Activated naive CD4-positive, alpha-beta T cell treated with anti-CD3 and anti-CD28 coated beads, Interleukin-2, amount 10 ng/mL, durations not matched to agents 7 days and 5 days (primary cell): ENCODE measurements at regions not wholly inside any gene's neighbourhood (a gene's known extent, or its start where the extent isn't known, plus 50 kb on each side); places are given as distances from the start of the nearest gene placed in this dataset.

ENCODE experiments used
- CTCF ChIA-PET: fragments of 350-600 bp; sonication (Branson Sonifier 250); formaldehyde crosslinking; loops from one replicate; lab custom pipeline; 2021; ENCODE audit warnings: antibody characterized with exemption; lab: Charles Lee
- DNase-seq: peaks from one replicate; pipeline ENCODE4 v3.0.0-alpha.2; 2020
- H3K27ac Mint-ChIP-seq: one replicate; pipeline ENCODE4 v1.8.0; 2021; ENCODE audit warnings: mild to moderate bottlenecking, moderate library complexity, mixed read lengths
- H3K27me3 Mint-ChIP-seq: one replicate; pipeline ENCODE4 v1.8.0; 2021; ENCODE audit warnings: mild to moderate bottlenecking, mixed read lengths
- H3K36me3 Mint-ChIP-seq: one replicate; pipeline ENCODE4 v1.8.0; 2021; ENCODE audit warnings: mixed read lengths
- H3K4me1 Mint-ChIP-seq: one replicate; pipeline ENCODE4 v1.8.0; 2021; ENCODE audit warnings: mixed read lengths
- H3K4me3 Mint-ChIP-seq: one replicate; pipeline ENCODE4 v1.8.0; 2021; ENCODE audit warnings: mild to moderate bottlenecking, moderate library complexity, mixed read lengths
- H3K9me3 Mint-ChIP-seq: one replicate; pipeline ENCODE4 v1.8.0; 2021; ENCODE audit warnings: mixed read lengths

DNA sequence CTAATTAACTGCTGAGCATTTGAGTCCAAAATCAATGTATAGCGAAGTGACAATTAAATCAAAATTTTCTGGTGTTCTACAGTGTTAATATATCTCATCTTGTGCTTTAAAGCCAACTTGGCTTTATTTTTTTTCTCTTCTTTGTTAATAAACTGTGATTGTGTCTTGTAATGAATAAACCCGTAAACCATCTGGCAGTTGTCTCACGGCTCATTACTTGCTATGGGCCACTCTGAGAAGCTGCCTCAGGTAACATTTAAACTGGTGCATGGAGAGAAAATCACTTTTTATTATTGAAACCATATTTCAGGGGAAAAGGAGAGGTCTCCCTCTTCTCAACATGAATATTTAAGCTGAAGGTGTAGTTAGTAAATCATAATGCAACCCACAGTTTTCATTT is 694.0 kb downstream of the KCTD8 start:
- CTCF ChIA-PET = no interaction called here
- H3K36me3 Mint-ChIP-seq = no peaks in the 10 kb centered on the region
- no peaks in the 10 kb centered on the region for H3K27me3 Mint-ChIP-seq
- no peak overlapping the region for H3K4me3 Mint-ChIP-seq
- no peak for DNase-seq
- no peaks in the 10 kb centered on the region for H3K4me1 Mint-ChIP-seq
- peaks cover 3% of the 10 kb centered on the region for H3K9me3 Mint-ChIP-seq
- no peak overlapping the region for H3K27ac Mint-ChIP-seq

DNA sequence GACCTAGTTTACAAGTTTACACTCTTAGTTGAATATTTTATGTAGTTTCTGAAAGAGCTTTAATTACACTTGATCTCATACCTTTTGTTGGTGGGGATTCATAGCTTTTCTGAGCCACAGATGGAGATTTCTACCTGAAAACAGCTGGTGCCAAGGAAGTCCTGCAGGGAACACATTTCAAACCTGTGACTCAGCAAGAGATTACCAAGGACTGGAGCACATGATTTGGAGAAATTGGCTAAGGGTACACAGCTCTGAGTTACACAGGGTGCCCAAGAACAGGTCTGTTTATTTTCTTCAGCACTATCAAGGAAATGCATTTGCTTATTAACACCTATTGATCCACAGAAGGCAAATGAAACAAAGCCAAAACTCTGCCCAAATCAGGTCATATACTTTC is 691.5 kb downstream of the KCTD8 start:
- H3K27ac Mint-ChIP-seq = no peak overlapping the region
- H3K4me3 Mint-ChIP-seq = no peak overlapping the region
- no peaks in the 10 kb centered on the region for H3K36me3 Mint-ChIP-seq
- CTCF ChIA-PET = no interaction called here
- no peaks in the 10 kb centered on the region for H3K4me1 Mint-ChIP-seq
- peaks cover 5% of the 10 kb centered on the region for H3K9me3 Mint-ChIP-seq
- H3K27me3 Mint-ChIP-seq = no peaks in the 10 kb centered on the region
- DNase-seq = no peak

DNA sequence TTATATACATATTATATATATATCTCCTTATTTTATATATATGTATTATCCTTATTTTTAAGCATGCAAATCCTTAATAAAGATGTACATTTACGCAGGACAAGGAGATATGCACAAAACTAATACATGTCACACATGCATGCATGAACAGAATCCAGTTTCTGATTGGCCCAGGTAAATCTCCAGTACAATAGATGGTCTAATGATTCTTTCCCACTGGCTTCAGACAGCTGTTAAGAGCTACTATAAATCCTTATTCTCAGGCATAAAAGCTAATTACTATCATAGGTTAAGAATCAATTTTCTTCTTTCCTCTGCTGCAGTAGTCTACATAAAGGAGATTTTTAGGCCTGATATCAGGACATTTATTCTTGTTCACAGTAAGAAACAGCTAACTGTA is 689.8 kb downstream of the KCTD8 start:
- no peak overlapping the region for H3K4me3 Mint-ChIP-seq
- no peaks in the 10 kb centered on the region for H3K36me3 Mint-ChIP-seq
- no peak overlapping the region for H3K27ac Mint-ChIP-seq
- CTCF ChIA-PET = no interaction called here
- DNase-seq = no peak
- H3K27me3 Mint-ChIP-seq = no peaks in the 10 kb centered on the region
- H3K9me3 Mint-ChIP-seq = peaks cover 5% of the 10 kb centered on the region
- no peaks in the 10 kb centered on the region for H3K4me1 Mint-ChIP-seq

DNA sequence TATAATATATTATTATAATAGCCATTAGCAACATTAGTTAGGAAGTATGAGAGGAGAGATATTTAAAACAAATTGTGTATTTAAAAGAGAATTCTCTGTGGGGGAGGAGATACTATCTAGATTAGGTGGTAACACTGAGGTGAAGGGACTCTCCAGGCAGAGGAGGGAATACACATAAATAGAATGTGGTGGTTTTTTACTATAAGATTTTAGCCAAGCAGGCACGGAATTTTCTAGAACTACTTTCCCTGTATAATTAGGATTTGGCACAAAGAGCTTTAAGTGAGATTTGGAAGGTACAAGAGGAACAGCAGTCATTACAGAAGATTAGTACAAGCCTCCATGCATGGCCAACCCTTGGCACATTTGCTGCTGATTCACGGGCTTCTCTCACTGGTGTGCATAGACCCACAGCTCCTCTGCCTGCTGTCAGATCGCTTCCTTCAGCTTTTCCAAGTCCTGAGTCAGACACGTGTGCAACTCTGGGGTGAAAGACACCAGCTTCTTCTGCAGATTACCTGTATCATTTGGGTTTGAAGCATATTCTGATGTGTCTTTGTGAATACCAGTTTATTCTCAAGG is 685.5 kb downstream of the KCTD8 start:
- CTCF ChIA-PET = no interaction called here
- Mint-ChIP-seq H3K4me3 (no peak overlapping the region), H3K27ac (no peak overlapping the region), H3K4me1 (no peaks in the 10 kb centered on the region), H3K27me3 (no peaks in the 10 kb centered on the region), H3K36me3 (no peaks in the 10 kb centered on the region), H3K9me3 (peaks cover 5% of the 10 kb centered on the region)
- no peak for DNase-seq

DNA sequence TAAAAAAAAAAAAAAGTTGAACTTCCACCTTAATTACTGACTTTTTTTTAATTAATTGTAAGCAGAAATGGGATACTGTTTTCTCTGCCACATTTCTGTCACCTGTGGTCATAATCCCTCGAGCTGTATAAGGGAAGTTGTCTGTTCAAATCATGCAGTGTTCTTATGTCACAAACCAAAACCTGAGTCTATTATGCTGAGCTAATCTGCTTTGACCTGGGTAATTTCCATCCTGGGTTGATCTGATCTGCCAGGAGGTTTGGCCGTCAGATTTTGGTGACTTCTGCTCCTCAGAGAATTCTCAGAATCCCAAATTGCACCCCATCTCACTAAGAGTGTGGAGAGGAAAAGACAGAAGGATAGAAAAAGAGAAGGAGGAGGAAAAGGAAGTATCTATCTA is 683.1 kb downstream of the KCTD8 start:
- CTCF ChIA-PET = no interaction called here
- DNase-seq = no peak
- no peaks in the 10 kb centered on the region for H3K36me3 Mint-ChIP-seq

DNA sequence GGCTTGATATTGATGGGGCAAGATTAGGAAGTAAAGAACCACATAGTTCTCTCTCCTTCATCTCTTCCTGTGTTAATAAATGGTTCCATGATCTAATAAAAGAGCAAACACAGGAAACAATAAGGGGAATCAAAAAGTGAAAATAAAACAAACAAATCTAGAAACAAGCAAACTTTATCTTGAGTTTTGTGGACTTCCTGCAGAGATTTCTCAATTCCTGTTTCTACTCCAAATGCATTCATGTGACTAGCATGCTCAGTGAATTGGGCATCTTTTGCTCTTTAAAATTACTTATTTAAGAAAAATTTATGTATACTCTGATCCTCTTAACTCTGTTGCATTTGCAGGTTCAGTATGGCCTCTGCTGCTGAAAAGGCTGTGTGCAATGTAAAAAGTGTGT is 682.0 kb downstream of the KCTD8 start:
- H3K9me3 Mint-ChIP-seq = peaks cover 5% of the 10 kb centered on the region
- CTCF ChIA-PET = no interaction called here
- H3K36me3 Mint-ChIP-seq = no peaks in the 10 kb centered on the region
- no peaks in the 10 kb centered on the region for H3K4me1 Mint-ChIP-seq
- no peaks in the 10 kb centered on the region for H3K27me3 Mint-ChIP-seq
- no peak overlapping the region for H3K4me3 Mint-ChIP-seq
- no peak overlapping the region for H3K27ac Mint-ChIP-seq
- DNase-seq = no peak

More for the DNA sequence above, 683.1 kb downstream of the KCTD8 start:
- no peak overlapping the region for H3K27ac Mint-ChIP-seq
- no peak overlapping the region for H3K4me3 Mint-ChIP-seq
- no peaks in the 10 kb centered on the region for H3K27me3 Mint-ChIP-seq
- peaks cover 5% of the 10 kb centered on the region for H3K9me3 Mint-ChIP-seq
- no peaks in the 10 kb centered on the region for H3K4me1 Mint-ChIP-seq

DNA sequence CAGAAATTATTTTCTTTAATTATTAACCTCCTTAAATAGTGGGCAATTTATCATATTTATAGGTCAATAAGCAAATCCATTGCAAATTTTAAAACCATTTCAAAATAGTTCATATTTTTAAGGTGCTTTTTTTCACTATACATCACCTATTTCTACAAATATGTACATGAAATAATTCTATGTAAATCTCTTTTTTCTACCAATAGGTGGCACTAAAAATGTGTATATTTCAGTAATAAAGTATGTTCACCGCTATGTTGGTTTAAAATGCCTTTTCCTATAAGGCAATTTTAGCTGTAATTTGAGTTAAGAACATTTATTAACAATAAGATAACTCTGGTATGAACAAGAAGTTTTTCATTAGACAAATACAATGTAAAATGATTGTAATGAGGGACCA is 672.2 kb downstream of the KCTD8 start:
- Mint-ChIP-seq H3K9me3 (no peaks in the 10 kb centered on the region), H3K36me3 (no peaks in the 10 kb centered on the region), H3K4me1 (no peaks in the 10 kb centered on the region), H3K4me3 (no peak overlapping the region), H3K27ac (no peak overlapping the region), H3K27me3 (no peaks in the 10 kb centered on the region)
- no peak for DNase-seq
- CTCF ChIA-PET = no interaction called here

DNA sequence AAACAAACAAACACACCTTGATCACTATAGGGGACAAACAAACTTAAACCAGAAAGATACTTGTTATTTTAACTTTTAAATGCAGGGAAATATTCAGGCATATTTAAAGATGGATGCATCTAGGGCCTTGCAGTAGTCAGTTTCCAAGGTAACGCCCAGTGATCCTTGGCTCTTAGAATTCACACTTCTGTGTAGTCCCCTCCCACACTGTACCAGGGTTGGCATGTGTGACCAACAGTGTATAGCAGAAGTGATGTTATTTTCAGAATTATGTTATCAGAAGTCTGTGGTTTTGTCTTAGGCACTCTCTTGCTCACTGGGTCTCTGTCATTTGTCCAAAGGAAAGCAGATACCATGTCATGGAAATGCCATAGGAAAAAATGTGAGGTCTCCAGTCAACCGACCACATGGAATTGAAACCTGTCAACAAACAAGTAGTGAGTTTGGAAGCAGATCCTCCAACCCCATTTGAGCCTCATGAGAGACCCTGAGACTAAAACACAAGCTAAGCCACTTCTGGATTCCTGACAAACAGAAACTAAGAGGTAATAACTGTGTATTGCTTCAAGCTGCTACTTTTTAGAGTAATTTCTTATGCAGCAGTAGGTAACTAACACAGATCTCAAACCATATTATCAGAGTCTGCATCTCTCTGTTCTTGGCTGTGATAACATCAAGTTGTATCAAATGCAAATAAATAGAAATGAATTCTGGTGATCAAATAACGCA is 670.3 kb downstream of the KCTD8 start:
- no peaks in the 10 kb centered on the region for H3K27me3 Mint-ChIP-seq
- H3K36me3 Mint-ChIP-seq = no peaks in the 10 kb centered on the region
- CTCF ChIA-PET = no interaction called here
- no peak overlapping the region for H3K27ac Mint-ChIP-seq
- DNase-seq = no peak
- H3K9me3 Mint-ChIP-seq = no peaks in the 10 kb centered on the region
- H3K4me1 Mint-ChIP-seq = no peaks in the 10 kb centered on the region
- no peak overlapping the region for H3K4me3 Mint-ChIP-seq

DNA sequence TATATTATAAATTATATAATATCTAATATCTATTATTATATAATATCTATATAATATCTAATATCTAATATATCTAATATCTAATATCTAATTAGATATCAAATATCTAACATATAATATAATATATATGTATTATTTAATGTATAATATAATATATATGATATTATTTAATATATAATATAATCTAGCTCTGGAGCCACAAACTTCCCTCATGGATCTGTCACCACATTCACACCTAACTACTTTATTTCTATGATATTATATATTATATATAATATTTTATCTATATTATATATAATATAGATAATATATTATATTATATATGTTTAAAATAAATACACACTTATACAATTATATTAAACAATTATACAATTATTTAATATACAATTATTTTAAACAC is 667.5 kb downstream of the KCTD8 start:
- CTCF ChIA-PET = no interaction called here
- Mint-ChIP-seq H3K27me3 (no peaks in the 10 kb centered on the region), H3K9me3 (peaks cover 3% of the 10 kb centered on the region), H3K36me3 (no peaks in the 10 kb centered on the region), H3K27ac (no peak overlapping the region), H3K4me1 (no peaks in the 10 kb centered on the region), H3K4me3 (no peak overlapping the region)
- DNase-seq = no peak

DNA sequence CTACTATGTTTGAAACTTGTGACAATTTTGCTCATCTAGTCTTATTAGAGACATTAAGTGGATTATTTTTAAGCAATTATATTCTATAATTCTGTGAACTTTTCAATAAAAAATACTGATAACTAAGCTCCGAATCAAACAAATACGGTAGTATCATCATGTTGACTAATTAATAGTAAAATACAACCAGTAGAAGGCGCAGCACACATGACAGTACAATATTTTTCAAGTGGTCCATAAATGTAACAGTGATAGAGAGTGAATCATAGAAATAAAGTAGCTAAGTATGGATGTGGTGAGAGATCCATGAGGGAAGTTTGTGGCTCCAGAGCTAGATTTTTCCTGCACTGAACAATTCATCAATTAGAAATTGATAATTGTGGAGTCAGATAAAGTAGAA is 666.2 kb downstream of the KCTD8 start:
- CTCF ChIA-PET = no interaction called here
- Mint-ChIP-seq H3K4me1 (no peaks in the 10 kb centered on the region), H3K36me3 (no peaks in the 10 kb centered on the region), H3K4me3 (no peak overlapping the region), H3K9me3 (peaks cover 3% of the 10 kb centered on the region), H3K27me3 (no peaks in the 10 kb centered on the region), H3K27ac (no peak overlapping the region)
- no peak for DNase-seq

DNA sequence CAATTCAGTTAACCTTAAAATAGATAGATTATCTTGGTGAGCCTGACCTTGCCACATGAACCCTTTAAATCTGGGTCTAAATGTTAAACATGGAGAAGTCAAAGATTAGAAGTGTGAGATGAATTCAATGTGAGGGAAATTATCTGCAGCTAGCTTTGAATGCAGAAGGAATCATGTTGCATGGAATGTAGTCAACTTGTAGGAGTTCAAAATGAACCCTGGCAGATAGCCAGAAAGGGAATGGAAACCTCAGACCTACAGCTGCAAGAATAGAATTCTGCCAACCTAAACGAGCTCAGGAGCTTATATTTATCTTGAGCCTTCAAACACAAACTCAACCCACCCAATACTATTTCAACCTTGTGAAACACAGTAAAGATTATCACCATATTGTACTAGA is 632.5 kb downstream of the KCTD8 start:
- Mint-ChIP-seq H3K9me3 (peaks cover 6% of the 10 kb centered on the region), H3K27ac (no peak overlapping the region), H3K4me3 (no peak overlapping the region), H3K4me1 (no peaks in the 10 kb centered on the region), H3K27me3 (no peaks in the 10 kb centered on the region), H3K36me3 (no peaks in the 10 kb centered on the region)
- DNase-seq = no peak
- CTCF ChIA-PET = no interaction called here

DNA sequence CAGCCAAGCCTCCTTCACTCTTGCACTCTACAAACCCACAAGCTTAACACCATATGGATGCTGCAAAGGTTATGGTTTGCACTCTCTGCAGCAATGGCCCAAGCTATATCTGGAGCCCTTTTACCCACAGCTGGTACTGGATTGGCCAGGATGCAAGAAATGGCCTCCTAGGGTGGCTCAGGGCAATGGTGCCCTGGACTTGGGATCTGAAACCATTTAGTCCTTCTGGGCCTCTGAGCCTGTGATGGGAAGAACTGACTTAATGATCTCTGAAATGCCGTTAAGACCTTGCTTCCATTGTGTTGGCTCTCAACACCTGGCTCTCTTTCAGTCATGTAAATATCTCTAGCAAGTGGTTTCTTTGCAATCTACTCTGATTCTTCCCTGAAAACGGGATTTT is 626.0 kb downstream of the KCTD8 start:
- CTCF ChIA-PET = no interaction called here
- no peak overlapping the region for H3K27ac Mint-ChIP-seq
- H3K9me3 Mint-ChIP-seq = peaks cover 15% of the 10 kb centered on the region
- H3K36me3 Mint-ChIP-seq = no peaks in the 10 kb centered on the region
- no peaks in the 10 kb centered on the region for H3K27me3 Mint-ChIP-seq
- H3K4me1 Mint-ChIP-seq = no peaks in the 10 kb centered on the region
- no peak overlapping the region for H3K4me3 Mint-ChIP-seq
- no peak for DNase-seq

DNA sequence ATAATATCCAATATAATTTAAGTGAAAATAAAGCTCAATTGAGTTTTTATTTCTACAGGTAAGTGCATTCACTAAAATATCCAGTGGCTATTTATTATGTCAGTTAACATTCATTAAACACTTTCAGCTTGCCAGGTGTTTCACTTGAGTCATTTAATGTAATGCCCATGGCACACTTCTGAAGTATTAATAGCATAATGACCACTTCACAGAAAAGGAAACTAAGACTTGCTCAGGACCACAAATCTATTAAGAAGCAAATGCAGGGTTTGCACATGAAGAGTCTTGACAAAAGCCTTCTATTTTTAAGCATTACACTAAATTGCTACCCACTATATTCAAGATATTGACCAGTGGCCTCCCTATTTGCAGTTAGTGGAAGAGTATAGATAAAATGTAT is 612.7 kb downstream of the KCTD8 start:
- Mint-ChIP-seq H3K36me3 (no peaks in the 10 kb centered on the region), H3K27ac (no peak overlapping the region), H3K4me3 (no peak overlapping the region), H3K9me3 (peaks cover 3% of the 10 kb centered on the region), H3K4me1 (no peaks in the 10 kb centered on the region), H3K27me3 (no peaks in the 10 kb centered on the region)
- CTCF ChIA-PET = no interaction called here
- no peak for DNase-seq

DNA sequence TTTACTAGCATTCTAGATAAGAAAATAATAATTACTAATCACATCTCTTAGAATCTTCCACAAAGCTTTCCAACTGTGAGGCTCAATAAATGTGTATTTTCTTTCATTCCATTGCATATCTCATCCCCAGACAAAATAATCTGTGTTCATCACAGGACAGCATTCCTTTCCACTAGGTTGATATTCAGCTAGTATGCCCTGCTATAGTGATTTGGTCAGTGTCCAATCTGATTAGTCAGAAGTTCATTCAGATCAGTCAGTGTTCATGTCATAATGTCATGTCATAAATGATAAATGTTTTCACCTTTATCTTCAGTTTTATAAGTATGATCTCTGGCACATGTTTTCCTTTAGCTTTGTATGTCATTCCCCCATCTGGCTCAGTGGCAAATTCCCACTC is 611.4 kb downstream of the KCTD8 start:
- no peaks in the 10 kb centered on the region for H3K36me3 Mint-ChIP-seq
- peaks cover 3% of the 10 kb centered on the region for H3K9me3 Mint-ChIP-seq
- H3K4me1 Mint-ChIP-seq = no peaks in the 10 kb centered on the region
- H3K27me3 Mint-ChIP-seq = no peaks in the 10 kb centered on the region
- CTCF ChIA-PET = no interaction called here
- H3K4me3 Mint-ChIP-seq = no peak overlapping the region
- no peak for DNase-seq
- no peak overlapping the region for H3K27ac Mint-ChIP-seq

DNA sequence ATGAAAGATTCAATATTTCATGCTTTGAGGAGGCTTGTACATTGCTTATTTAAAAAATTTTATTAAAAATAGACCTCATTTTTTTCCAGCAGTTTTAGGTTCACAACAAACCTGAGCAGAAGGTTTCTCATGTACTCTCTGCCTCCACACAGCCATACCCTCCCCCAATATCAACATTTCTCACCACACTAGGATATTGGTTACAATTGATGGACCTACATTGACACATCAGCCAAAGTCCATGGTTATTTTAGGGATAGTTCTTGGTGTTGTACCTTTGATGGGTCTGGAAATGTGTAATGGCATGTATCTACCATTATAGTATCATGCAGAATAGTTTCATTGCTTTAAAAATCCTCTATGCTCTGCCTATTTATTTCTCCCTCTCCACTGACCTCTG is 611.0 kb downstream of the KCTD8 start:
- Mint-ChIP-seq H3K4me1 (no peaks in the 10 kb centered on the region), H3K36me3 (no peaks in the 10 kb centered on the region), H3K27me3 (no peaks in the 10 kb centered on the region), H3K4me3 (no peak overlapping the region), H3K27ac (no peak overlapping the region), H3K9me3 (peaks cover 3% of the 10 kb centered on the region)
- DNase-seq = no peak
- CTCF ChIA-PET = no interaction called here
